NCI-H2196 (cell line): ENCODE measurements at regions not wholly inside any gene's neighbourhood (a gene's known extent, or its start where the extent isn't known, plus 50 kb on each side); places are given as distances from the start of the nearest gene placed in this dataset.

ENCODE experiments used
- DNase-seq: peaks from one replicate; lab custom pipeline; 2025; ENCODE audit not compliant: unreplicated experiment; lab: John Stamatoyannopoulos, UW

DNA sequence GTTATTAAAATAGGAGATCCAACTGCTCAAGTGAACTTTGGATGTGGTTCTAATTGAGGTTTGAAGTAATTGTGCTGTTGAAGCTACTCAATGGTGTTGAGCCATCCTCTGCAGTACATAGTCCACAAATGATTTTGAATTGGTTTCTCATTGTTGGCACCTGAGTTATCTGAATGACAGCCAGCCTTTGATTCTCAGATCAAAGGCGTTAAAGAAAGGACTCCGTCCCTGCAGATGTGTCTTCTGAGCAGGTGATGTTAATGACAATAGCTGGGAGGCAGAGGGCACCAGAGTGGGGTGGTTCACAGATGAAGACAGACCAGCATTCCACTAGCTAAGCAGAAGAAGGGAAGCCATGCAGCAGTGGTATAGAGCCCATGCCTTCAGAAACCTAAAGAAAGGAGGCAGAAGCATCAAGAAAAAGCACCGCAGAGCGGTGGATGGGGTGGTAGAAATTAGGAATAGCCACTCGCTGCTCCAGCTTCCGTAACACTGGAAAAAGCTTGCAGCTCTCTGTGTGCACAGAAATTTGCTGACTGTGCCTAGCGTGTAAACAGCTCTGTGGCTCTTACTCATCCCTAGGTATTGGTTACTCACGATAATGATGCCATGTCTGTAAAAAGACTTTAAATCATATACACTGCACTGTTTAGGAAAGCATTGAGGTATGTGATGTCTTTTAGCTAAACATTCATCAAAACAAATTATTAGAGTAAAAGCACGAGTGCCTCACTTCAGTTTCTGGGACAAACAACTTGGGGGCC lies 79.2 kb upstream of the CLCN4 start:
- DNase-seq: no peak

DNA sequence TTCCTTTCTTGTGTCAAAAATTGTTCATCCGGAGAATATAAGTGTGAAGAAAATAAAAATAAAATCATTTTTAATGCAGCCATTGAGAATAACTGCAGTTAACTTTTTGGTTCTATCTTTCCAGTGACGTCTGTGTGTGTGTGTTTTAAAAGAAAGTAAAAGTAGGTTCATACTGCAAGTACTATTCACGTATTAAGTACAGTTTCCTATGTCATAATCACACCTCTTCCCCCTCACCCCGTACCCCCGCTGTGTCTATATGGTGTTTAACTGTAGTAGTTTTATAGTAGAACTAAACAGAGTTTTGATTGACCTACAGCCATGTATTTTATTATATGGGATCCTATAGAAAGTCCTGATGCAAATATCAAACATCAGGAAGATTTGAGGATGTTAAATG lies 78.5 kb upstream of the CLCN4 start:
- no peak for DNase-seq

DNA sequence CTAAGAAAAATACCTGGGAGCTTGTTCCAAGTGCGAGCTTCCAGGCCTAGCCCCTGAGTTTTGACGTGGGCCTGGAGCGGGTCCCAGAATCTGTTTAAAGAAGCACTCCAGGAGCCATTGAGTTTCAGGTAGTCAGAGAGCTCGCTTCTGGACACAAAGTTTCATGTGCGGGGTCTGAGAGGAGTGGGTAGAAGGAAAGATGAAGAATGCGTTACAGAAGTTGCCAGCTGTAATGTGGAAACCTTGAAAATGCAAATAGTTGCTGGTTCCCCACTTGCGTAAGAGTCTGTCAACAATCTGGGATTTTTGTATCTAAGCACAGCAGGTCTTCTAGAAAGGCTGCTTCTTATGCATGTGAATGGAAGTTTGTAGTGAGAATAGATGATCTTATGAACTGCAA lies 77.5 kb upstream of the CLCN4 start:
- no peak for DNase-seq

DNA sequence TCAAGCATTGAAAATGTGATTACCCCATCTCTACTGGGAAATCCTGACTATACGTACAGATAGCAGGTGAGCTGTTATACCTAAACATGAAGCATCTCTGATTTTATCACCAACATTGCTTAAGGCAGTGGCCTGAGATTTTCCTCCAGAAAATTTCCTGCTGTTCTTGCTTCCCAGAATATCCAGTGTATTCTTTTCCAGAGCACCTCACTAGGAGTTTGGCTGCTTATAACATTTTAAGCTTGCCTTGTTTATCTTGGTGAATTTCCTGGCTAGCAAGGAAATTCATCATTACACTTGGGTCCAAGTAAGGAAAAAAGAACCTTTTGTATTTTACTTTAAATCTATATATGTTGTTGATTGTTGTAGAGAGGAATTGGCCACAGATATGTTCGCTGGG lies 73.0 kb upstream of the CLCN4 start:
- DNase-seq: no peak

DNA sequence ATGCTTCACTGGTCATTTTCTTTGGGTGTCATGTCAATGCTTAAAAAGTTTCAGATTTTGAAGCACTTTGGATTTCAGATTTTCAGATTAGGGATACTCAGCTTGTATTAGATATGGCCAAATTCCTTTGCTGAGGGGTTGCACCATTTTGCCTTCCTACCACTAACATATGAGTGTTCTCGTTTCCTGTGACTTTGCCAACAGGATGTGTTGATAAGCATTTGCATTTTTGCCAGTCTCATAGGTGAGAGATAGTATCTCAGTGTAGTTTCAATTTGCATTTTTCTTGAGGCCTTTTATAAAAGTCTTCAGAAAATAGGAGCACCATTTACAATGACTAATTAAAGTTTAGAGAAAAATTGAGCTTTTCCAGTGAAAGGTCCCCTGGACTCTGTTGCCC lies 71.6 kb upstream of the CLCN4 start:
- DNase-seq: no peak

DNA sequence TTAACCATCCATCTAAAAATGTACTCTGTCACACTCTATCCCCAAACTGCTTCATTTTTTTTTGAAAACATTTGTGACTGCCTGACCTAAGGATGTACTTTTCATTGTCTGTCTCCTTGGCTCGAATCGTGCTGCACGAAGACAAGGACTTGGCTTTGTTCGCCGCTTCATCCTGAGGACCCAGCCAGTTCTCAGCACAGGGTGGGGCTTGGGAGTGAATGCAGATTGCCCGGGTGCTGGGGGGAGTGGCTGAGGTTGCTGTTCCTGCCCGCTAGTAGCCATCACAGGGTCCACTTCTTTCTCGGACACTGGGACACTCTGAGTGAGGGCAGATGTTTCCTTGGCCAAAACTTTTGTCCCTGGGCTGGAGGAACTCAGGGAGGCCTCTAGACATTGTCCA lies 70.1 kb upstream of the CLCN4 start:
- no peak for DNase-seq

DNA sequence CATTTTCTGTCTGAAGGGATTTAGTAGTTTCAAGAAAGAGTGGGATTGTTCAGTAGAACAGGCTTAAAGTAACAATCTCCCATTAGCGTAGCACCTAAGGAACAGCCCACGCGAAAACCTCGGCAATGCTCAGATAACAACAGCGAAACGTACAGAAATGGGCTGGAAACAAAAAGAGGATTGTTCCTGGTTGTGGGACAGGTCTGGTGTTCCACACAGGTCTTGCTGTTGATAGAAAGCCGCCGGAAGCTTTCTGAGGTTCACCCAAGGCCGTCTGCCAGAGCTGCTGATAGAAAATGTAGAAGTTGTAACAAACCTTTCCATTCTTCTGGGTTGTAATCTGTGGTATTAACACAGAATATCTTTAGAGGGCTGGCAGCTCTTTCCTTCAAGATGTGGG lies 69.4 kb upstream of the CLCN4 start:
- DNase-seq: no peak

DNA sequence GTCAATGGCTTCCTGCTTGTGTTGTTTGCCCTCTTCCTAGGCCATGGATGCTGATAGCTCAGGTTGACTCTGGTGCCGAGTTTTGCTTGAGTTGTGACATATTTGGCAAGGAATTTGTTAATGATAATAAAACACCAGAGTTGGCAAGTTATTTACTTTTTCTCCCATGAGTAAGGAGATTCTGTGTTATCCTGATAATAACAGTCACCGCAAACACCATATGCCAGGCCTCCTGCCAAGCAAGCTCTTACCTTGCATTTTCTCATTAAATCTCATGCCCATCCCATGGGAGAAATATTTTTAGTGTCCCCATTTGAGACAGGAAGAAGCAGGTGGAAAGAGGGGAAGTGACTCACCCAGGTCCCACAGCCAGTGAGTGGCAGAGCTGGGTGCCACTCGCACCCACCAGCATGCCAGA lies 67.4 kb upstream of the CLCN4 start:
- no peak for DNase-seq

DNA sequence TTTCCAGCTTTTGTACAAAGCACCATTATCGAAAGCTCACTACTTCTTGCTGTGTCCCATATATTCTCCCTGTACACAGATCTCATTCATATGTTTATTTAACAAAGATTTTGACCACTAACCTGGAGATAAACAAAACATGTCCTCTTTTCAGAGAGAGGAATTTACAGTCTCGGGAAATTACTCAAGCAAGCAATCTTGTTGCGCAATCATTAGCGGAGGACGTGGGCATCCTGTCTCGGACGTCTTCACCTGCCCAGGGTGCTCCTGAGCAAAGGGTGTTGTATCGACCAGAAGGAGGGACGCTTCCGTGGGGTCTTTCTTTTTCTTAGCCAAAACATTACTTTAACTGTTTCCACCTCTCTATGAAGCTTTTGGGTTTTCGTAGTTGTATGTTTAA lies 66.5 kb upstream of the CLCN4 start:
- no peak for DNase-seq

DNA sequence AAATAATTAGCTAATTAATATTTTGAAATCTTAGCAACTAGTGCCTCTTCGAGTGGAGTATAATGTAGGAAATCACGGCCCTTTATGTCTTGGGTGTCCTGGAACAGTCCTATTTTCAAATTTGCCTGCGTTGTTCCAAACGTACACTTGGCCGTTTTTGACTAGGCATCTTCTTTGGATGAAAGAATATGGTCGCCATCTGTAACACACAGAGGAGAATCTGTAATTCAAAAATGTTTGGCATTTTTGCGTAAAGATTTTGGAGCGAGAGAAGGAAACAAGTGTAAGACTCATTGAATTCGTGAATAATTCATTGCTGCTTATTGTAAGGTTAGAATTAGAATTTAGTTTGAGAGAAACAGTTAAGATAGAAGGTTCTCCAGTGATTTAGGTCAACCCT lies 61.5 kb upstream of the CLCN4 start:
- DNase-seq: no peak

DNA sequence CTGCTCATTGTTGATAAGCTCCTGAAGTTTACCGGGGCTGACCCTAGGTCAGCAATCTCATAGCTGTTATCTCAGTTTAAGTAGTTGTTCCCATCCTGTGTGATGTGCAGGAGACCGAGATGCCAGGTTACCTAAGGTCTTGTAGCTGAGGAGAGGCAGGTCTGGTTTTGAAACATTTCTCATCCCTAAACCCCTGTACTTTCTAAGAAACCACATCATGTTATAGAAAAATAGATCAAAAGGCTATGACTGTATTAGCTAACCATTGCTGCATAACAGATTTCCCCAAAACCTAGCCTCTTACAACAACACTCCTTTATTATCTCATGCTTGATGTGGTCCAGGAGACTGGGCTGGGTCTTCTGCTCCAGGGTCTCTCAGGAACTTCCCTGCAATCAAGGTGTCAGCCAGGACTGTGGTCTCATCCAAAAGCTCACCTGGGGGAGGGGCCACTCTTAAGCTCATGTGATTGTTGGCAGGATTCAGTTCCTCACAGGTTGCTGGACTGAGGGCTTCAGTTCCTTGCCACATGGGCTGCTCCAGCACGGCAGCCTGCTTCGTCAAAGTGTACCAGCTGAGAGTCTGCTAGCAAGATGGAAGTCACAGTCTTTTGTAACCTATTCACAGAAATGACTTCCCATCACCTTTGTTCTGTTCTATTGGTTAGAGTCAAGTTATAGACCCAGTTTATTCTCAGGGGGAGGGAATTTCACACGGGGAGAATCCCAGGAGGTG lies 60.9 kb upstream of the CLCN4 start:
- DNase-seq: no peak

DNA sequence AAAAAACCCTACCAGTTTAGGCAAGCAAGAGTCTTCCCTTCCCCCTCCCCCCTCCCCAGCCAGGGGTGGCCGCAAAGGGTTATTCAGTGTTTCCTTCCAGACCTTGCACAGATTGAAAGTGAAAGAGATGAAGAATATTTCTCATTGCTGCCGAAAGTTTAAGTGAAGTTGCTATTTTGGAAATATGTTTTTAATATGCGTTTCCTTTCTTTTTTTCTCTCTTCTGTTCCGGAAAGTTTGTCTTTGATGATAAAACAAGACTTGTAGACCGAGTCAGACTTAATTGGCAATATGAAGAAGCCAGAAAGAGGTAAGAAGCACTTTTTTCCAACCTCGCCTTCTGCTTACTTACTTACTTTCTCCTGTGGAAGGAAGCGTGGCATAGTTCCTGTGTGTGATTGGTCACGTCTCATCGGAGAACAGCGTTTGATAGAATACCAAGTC lies 58.5 kb upstream of the CLCN4 start:
- DNase-seq: no peak

DNA sequence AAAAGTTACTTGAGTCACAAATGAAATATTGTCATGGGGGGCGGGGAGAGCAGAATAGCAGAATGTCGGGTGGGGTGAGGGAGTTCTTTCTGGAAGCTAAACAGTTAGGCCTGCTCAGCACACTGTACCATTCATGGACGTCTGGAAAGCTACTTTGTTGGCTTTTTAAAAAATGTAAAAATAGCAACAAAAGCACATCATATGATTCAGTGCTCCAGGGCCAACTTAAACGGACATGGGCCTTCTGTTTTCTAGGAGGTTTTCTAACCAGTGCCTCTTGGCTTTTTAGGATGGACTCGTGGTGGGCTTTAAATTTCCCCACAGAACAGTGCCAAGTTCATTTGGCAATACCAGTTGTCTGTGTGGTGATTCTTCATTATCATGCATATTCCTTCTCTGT lies 57.4 kb upstream of the CLCN4 start:
- DNase-seq: no peak

DNA sequence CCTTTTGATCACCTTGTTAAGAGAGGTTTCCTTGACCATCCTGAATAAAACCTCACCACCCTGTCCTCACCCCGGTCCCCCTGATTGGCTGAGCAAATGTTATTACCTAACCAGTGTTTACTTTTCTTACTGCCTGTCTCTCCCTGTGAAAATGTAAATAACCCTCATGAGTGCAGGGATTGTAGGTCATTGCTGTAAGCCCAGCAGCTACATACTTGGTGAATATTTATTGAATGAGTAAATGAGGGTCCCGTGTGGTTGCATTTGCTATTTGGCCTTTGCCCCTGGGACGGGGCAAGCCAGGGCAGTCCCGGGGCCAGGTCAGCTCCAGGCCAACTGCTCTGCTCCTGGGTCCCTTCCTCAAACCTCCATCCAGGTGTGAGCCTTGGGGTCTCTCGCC lies 55.5 kb upstream of the CLCN4 start:
- DNase-seq: peak; percentile 11

DNA sequence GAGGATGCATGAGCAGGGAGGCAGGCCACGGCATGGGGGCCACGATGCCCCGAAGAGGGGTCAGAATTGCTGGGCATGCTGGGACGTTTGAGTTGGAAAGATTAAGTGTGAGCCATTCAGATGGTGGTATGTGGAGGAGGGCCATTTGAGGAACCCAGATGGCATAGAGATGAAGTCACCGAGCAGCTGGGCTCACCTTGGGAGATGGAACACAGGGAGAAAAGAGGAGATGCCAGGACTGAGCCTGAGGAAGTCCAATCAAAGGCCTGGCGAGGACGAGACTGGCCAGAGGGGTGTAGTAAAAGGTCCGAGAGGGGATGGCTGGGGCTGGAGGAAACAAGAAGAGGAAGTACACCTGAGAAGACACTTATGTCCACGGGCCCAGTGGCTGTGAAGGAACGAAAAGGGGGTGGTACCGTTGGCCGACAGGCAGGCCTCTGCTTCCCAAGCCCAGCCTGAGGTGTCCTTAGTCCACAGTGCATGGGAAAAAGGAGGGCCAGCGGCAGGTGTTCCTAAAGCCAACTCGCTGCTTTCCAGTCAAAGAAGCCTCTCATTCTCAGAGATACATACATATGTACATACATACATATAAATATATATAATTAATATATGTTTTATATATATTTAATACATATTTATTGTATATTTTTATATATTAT lies 54.6 kb upstream of the CLCN4 start:
- DNase-seq: no peak

DNA sequence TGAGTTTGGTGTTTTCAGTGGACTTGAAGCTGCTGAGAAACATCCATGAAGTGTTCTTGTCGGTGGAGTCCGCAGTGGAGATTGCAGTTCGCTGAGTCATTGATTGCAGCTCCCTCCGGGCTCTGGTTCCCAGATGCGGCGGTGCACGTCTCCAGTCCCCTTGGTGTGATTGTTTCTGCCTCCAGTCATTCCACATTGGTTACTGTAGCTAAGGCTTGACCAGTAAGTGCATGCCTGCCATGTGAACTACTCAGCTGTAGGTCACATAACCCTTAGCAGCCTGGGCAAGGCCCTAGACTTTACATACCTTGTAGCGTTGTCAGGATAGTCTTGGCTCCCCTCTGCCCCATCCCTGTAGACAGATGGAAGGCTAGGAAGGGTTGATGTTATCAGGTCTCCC lies 53.8 kb upstream of the CLCN4 start:
- DNase-seq: no peak

DNA sequence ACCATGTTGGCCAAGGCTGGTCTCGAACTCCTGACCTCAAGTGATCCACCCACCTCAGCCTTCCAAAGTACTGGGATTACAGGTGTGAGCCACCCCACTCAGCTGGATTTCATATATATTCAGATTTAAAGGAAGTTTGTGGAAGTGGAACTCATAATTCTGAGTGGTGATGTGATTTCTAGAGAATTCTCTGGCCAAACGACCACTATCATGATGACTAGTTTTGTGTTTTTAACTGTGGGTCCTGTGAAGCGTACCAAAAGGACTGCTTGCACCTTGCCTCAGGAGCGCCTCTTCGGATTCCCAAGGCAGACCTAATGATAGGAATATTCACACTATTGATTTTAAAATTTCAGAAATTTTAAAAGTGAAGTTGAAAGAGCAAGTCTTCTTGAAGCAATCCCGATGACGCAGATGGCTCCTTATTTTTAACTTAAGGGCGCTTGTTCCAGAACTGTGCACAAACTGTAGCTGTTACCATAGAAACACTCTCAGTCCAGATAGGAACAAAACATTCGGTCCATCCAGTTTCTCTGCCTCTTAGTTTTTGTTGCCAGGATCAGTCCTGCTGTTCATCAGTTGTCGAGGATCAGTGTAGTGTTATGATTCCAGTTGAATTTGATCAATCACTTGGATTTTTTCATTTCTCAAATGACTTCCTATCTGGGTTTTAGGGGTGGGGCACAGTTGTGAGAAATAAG lies 51.7 kb upstream of the CLCN4 start:
- no peak for DNase-seq

DNA sequence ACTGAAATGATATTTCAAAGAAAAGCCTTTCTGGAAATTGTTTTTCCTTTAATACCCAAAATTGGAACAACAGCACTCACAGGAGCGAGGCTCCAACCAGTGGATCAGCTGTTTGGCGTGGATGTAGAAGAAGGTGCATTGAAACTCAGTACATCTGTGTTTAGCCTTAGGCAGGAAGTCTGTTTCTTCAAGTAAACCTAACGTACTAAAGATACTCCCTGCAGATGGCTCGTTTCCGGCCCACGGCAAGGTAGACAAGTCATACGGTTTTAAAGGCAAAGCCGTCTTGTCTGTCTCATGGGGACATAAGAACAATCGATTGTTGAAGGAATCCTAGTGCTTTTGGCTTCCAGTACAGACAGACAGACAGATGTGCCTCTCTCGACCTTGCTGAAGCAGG lies 50.0 kb upstream of the CLCN4 start:
- DNase-seq: no peak
